HG02981 (cell line): ENCODE measurements at regions not wholly inside any gene's neighbourhood (a gene's known extent, or its start where the extent isn't known, plus 50 kb on each side); places are given as distances from the start of the nearest gene placed in this dataset.
"Not testable (repeated sequence)": the region's sequence is repeated elsewhere in the genome, so short reads cannot be mapped to it uniquely, and the experiment has no call there.

ENCODE experiments used
- ATAC-seq: cut with Tn5 transposase; IDR thresholded peaks from one replicate; pipeline ENCODE4 v1.9.1; 2021; ENCODE audit warnings: mild to moderate bottlenecking, moderate library complexity; ENCODE audit not compliant: unreplicated experiment

- no peak for ATAC-seq
Observed at GRCh38 chr1:101465941-101466340, 229.1 kb downstream of the S1PR1 start.

GRCh38 chr1:101474039-101474665 lies 237.3 kb downstream of the S1PR1 start:
- ATAC-seq: peak; percentile 57

GRCh38 chr1:101476541-101476940 lies 239.7 kb downstream of the S1PR1 start:
- ATAC-seq: no peak

- no peak for ATAC-seq
Observed at GRCh38 chr1:101479945-101480344, 243.1 kb downstream of the S1PR1 start.

GRCh38 chr1:101482306-101482705 lies 245.5 kb downstream of the S1PR1 start:
- ATAC-seq: no peak

- no peak for ATAC-seq
Observed at GRCh38 chr1:101483982-101484688, 247.3 kb downstream of the S1PR1 start.

- ATAC-seq: no peak
Observed at GRCh38 chr1:101484689-101485338, 248.0 kb downstream of the S1PR1 start.

GRCh38 chr1:101485712-101486111 lies 248.9 kb downstream of the S1PR1 start:
- ATAC-seq: no peak

- ATAC-seq: not testable (repeated sequence)
Observed at GRCh38 chr1:101492144-101492543, 255.3 kb downstream of the S1PR1 start.

GRCh38 chr1:101493920-101494319 lies 257.1 kb downstream of the S1PR1 start:
- not testable (repeated sequence) for ATAC-seq

GRCh38 chr1:101496109-101496508 lies 259.3 kb downstream of the S1PR1 start:
- ATAC-seq: no peak

- no peak for ATAC-seq
Observed at GRCh38 chr1:101497881-101498559, 261.2 kb downstream of the S1PR1 start.

GRCh38 chr1:101504106-101504505 lies 267.3 kb downstream of the S1PR1 start:
- not testable (repeated sequence) for ATAC-seq

- ATAC-seq: not testable (repeated sequence)
Observed at GRCh38 chr1:101505240-101505639, 268.4 kb downstream of the S1PR1 start.

- peak; percentile 75 for ATAC-seq
Observed at GRCh38 chr1:101506541-101507164, 269.8 kb downstream of the S1PR1 start.

GRCh38 chr1:101507547-101507971 lies 270.7 kb downstream of the S1PR1 start:
- no peak for ATAC-seq

GRCh38 chr1:101508913-101509312 lies 272.1 kb downstream of the S1PR1 start:
- ATAC-seq: no peak

GRCh38 chr1:101509370-101509769 lies 272.6 kb downstream of the S1PR1 start:
- ATAC-seq: no peak

- no peak for ATAC-seq
Observed at GRCh38 chr1:101511202-101511891, 274.5 kb downstream of the S1PR1 start.

GRCh38 chr1:101520302-101520701 lies 283.5 kb downstream of the S1PR1 start:
- ATAC-seq: peak; percentile 85
